A549 (cell line): ENCODE measurements at regions not wholly inside any gene's neighbourhood (a gene's known extent, or its start where the extent isn't known, plus 50 kb on each side); places are given as distances from the start of the nearest gene placed in this dataset.

Experiments
- ATAC-seq, 2 experiments: fragments of 200-7000 bp in 1 of 2; fragments of >200 bp in 1 of 2; cut with Nextera tagmentation in 1 of 2; cut with Tn5 transposase in 1 of 2; 3 replicates each; pipeline versions ENCODE4 v1.8.0 to v1.9.1; 2018 to 2020; ENCODE audit warnings: mild to moderate bottlenecking in 1 of 2, moderate library complexity in 1 of 2
- CTCF ChIA-PET: fragments of 300-600 bp; sonication (Branson Sonifier 250); formaldehyde crosslinking; extraction: SDS; loops from one replicate; lab custom pipeline; 2021; ENCODE audit warnings: antibody characterized with exemption, inconsistent platforms; lab: Yijun Ruan, JAX
- POLR2A ChIA-PET: fragments of 350-600 bp; formaldehyde crosslinking; extraction: SDS; loops from one replicate; lab custom pipeline; 2021; ENCODE audit warnings: antibody characterized with exemption, inconsistent platforms; lab: Yijun Ruan, JAX
- DNase-seq, 2 experiments: peaks; one replicate each; pipeline versions ENCODE4 v3.0.0 to v3.0.0-alpha.2; 2011 to 2016; ENCODE audit warnings: low read depth in 1 of 2, low spot score in 1 of 2
- FAIRE-seq: peaks from 2 replicates; lab custom pipeline; 2011; peaks lifted over from hg19 to GRCh38; lab: Jason Lieb, UNC
- H3K27ac ChIP-seq, 2 experiments: fragments of >200 bp; sonication (Bioruptor Twin); formaldehyde crosslinking; 3 replicates each; pipeline ENCODE4 v1.5.1; 2016 to 2017
- H3K4me1 ChIP-seq: fragments of >200 bp; sonication (Bioruptor Twin); formaldehyde crosslinking; 3 replicates; pipeline ENCODE4 v1.6.1; 2016
- H3K4me2 ChIP-seq: fragments of >200 bp; sonication (Bioruptor Twin); formaldehyde crosslinking; 3 replicates; pipeline ENCODE4 v1.6.1; 2016
- H3K4me3 ChIP-seq: fragments of >200 bp; sonication (Bioruptor Twin); formaldehyde crosslinking; 3 replicates; pipeline ENCODE4 v1.5.1; 2016
- H3K9me3 ChIP-seq: fragments of >200 bp; sonication (Bioruptor Twin); formaldehyde crosslinking; 3 replicates; pipeline ENCODE4 v1.6.1; 2016
- CBX2 ChIP-seq: fragments of 200-600 bp; sonication (generic); IDR thresholded peaks from 2 replicates; pipeline ENCODE4 v1.6.1; 2016; ENCODE audit warnings: low read depth, mild to moderate bottlenecking, borderline replicate concordance
- CBX8 ChIP-seq: fragments of 200-600 bp; sonication (generic); IDR thresholded peaks from 2 replicates; pipeline ENCODE4 v1.6.1; 2016
- CEBPB ChIP-seq, 2 experiments: fragments of >200 bp in 1 of 2; sonication (Bioruptor Twin) in 1 of 2; formaldehyde crosslinking in 1 of 2; IDR thresholded peaks; 2 replicates each; pipeline ENCODE4 v1.6.1; 2012 to 2016
- CTCF ChIP-seq: fragments of >200 bp; sonication (Bioruptor Twin); formaldehyde crosslinking; IDR thresholded peaks from 3 replicates; pipeline ENCODE4 v1.5.1; 2016
- EHF ChIP-seq: fragments of 250-450 bp; sonication (Bioruptor Pico); IDR thresholded peaks from 2 replicates; pipeline ENCODE4 v1.5.0; 2020; ENCODE audit warnings: mild to moderate bottlenecking
- FOSL2 ChIP-seq, 2 experiments: fragments of 450-650 bp in 1 of 2; fragments of >200 bp in 1 of 2; sonication (Bioruptor Twin) in 1 of 2; formaldehyde crosslinking; IDR thresholded peaks; 2 replicates each; pipeline versions ENCODE4 v1.5.0 to v1.6.1; 2016 to 2020; ENCODE audit warnings: mild to moderate bottlenecking in 1 of 2, moderate library complexity in 1 of 2
- FOXS1 ChIP-seq: fragments of 250-450 bp; sonication (Bioruptor Pico); IDR thresholded peaks from 2 replicates; pipeline ENCODE4 v1.5.0; 2020; ENCODE audit warnings: mild to moderate bottlenecking, moderate library complexity
- HES2 ChIP-seq: fragments of >200 bp; sonication (Bioruptor Twin); formaldehyde crosslinking; IDR thresholded peaks from 2 replicates; pipeline ENCODE4 v1.6.1; 2016
- HEYL ChIP-seq: fragments of 250-450 bp; sonication (Bioruptor Pico); IDR thresholded peaks from 2 replicates; pipeline ENCODE4 v1.8.0; 2021; ENCODE audit warnings: mild to moderate bottlenecking, moderate library complexity
- HMGXB4 ChIP-seq: fragments of 250-450 bp; sonication (Bioruptor Pico); IDR thresholded peaks from 2 replicates; pipeline ENCODE4 v1.5.0; 2021; ENCODE audit warnings: mild to moderate bottlenecking, moderate library complexity, borderline replicate concordance
- HOXB13 ChIP-seq: fragments of 250-450 bp; sonication (Bioruptor Pico); IDR thresholded peaks from 2 replicates; pipeline ENCODE4 v1.5.0; 2020; ENCODE audit warnings: low read depth, mild to moderate bottlenecking, moderate library complexity
- JUN ChIP-seq, 2 experiments: fragments of >200 bp; sonication (Bioruptor Twin); formaldehyde crosslinking; IDR thresholded peaks; 2 replicates in 1 of 2; 3 replicates in 1 of 2; pipeline ENCODE4 v1.6.1; 2016 to 2017
- JUNB ChIP-seq: fragments of >200 bp; sonication (Bioruptor Twin); formaldehyde crosslinking; IDR thresholded peaks from 2 replicates; pipeline ENCODE4 v1.6.1; 2016
- MAFK ChIP-seq: fragments of 450-650 bp; IDR thresholded peaks from 2 replicates; pipeline ENCODE4 v1.6.1; 2014; ENCODE audit not compliant: partially characterized antibody
- MAX ChIP-seq: IDR thresholded peaks from 2 replicates; pipeline ENCODE4 v1.6.1; 2012
- MAZ ChIP-seq: fragments of 150-350 bp; IDR thresholded peaks from 2 replicates; pipeline ENCODE4 v1.6.1; 2014; ENCODE audit warnings: antibody characterized with exemption, low read depth, low read length, borderline replicate concordance
- MYC ChIP-seq: IDR thresholded peaks from 2 replicates; pipeline ENCODE4 v1.6.1; 2012; ENCODE audit warnings: mild to moderate bottlenecking, inconsistent platforms, low read length, improper control_type of control experiment, borderline replicate concordance
- RAD21 ChIP-seq, 2 experiments: fragments of >200 bp in 1 of 2; sonication (Bioruptor Twin) in 1 of 2; formaldehyde crosslinking in 1 of 2; IDR thresholded peaks in 1 of 2; conservative IDR thresholded peaks in 1 of 2; 2 replicates in 1 of 2; 3 replicates in 1 of 2; pipeline ENCODE4 v1.6.1; 2012 to 2018; ENCODE audit warnings: inconsistent platforms in 1 of 2
- RCOR1 ChIP-seq: fragments of 150-350 bp; IDR thresholded peaks from 2 replicates; pipeline ENCODE4 v1.6.1; 2014; ENCODE audit warnings: antibody characterized with exemption, low read length, low read depth
- RFX5 ChIP-seq: fragments of 450-650 bp; IDR thresholded peaks from 2 replicates; pipeline ENCODE4 v1.7.1; 2014; ENCODE audit warnings: antibody characterized with exemption, mild to moderate bottlenecking, moderate library complexity
- RNF2 ChIP-seq: fragments of 200-600 bp; sonication (generic); IDR thresholded peaks from 2 replicates; pipeline ENCODE4 v1.6.1; 2016; ENCODE audit warnings: low read depth, mild to moderate bottlenecking, antibody characterized with exemption, moderate library complexity, borderline replicate concordance
- TFCP2L1 ChIP-seq: fragments of 250-450 bp; sonication (Bioruptor Pico); IDR thresholded peaks from 2 replicates; pipeline ENCODE4 v1.5.0; 2021; ENCODE audit warnings: mild to moderate bottlenecking
- USF2 ChIP-seq: fragments of 450-650 bp; IDR thresholded peaks from 2 replicates; pipeline ENCODE4 v1.6.1; 2014; ENCODE audit warnings: antibody characterized with exemption
- ZC3H11A ChIP-seq: fragments of 450-650 bp; IDR thresholded peaks from 2 replicates; pipeline ENCODE4 v1.6.1; 2014; ENCODE audit warnings: antibody characterized with exemption, mild to moderate bottlenecking
- ZFP36 ChIP-seq: fragments of 450-650 bp; IDR thresholded peaks from 2 replicates; pipeline ENCODE4 v1.6.1; 2014; ENCODE audit warnings: borderline replicate concordance; ENCODE audit not compliant: partially characterized antibody
- WGBS: methylation state at CpG from one replicate; pipeline ENCODE4 v1.1.6; 2017; ENCODE audit errors: missing lambda C conversion rate; 5-methylcytosine and 5-hydroxymethylcytosine counted together

- no peak for TF ChIP-seq HMGXB4 (CRISPR knock-in tag)
- TF ChIP-seq CBX2, result no peak
Measured at GRCh38 chr6:125370343-125370742, 68.6 kb upstream of the HDDC2 start (continued).

GRCh38 chr6:125375013-125375412 lies 73.2 kb upstream of the HDDC2 start:
- Histone ChIP-seq H3K4me2 (no peak overlapping the region), H3K9me3 (no peaks in the 10 kb centered on the region), H3K4me1 (no peaks in the 10 kb centered on the region), H3K27ac (no peak overlapping the region), H3K4me3 (no peak overlapping the region)
- CTCF ChIA-PET, result interaction anchor here (1.2 kb wide), 1 partner anchor 22 kb away, joined by 3 read pairs; no protein-coding TSS in a partner anchor
- TF ChIP-seq TFCP2L1 (CRISPR knock-in tag) (no peak), ZC3H11A (no peak), USF2 (no peak), JUN (IDR thresholded peaks at IDR 0.05) (no peak), HEYL (CRISPR knock-in tag) (no peak), HOXB13 (CRISPR knock-in tag) (no peak), ZFP36 (no peak), CEBPB (IDR thresholded peaks at IDR 0.05) (no peak), HES2 (no peak), FOSL2 (IDR thresholded peaks at IDR 0.05) (no peak), FOSL2 (CRISPR knock-in tag; IDR thresholded peaks at IDR 0.05) (no peak), RAD21 (conservative IDR thresholded peaks at IDR 0.05 in 1 of 2, IDR thresholded peaks at IDR 0.05 in 1 of 2) (no peak), RNF2 (no peak), CTCF (no peak), MAX (no peak), CBX8 (no peak), JUNB (no peak)
- DNase-seq (no peak), FAIRE-seq (no peak), ATAC-seq (no peak)
- POLR2A ChIA-PET, result no interaction called here
- WGBS, result 5% methylated on average over 2 of the region's 2 CpGs

- ChIA-PET POLR2A (no interaction called here), CTCF (no interaction called here)
- H3K9me3 ChIP-seq, result no peaks in the 10 kb centered on the region
- no peak overlapping the region for H3K4me2 ChIP-seq
- ATAC-seq, result no peak
- DNase-seq, result no peak
- no peak overlapping the region for H3K4me3 ChIP-seq
- H3K4me1 ChIP-seq, result no peaks in the 10 kb centered on the region
- TF ChIP-seq ZC3H11A (no peak), FOXS1 (CRISPR knock-in tag) (no peak), EHF (CRISPR knock-in tag) (no peak), MAFK (no peak), MAZ (no peak), MAX (no peak), RCOR1 (no peak), RFX5 (no peak), MYC (no peak), RNF2 (no peak)
- no peak for FAIRE-seq
- H3K27ac ChIP-seq, result no peak overlapping the region
Measured at GRCh38 chr6:125375821-125376220, 74.1 kb upstream of the HDDC2 start.
